ENCODE measurements at regions not wholly inside any gene's neighbourhood (a gene's known extent, or its start where the extent isn't known, plus 50 kb on each side); places are given as distances from the start of the nearest gene placed in this dataset.

DNA sequence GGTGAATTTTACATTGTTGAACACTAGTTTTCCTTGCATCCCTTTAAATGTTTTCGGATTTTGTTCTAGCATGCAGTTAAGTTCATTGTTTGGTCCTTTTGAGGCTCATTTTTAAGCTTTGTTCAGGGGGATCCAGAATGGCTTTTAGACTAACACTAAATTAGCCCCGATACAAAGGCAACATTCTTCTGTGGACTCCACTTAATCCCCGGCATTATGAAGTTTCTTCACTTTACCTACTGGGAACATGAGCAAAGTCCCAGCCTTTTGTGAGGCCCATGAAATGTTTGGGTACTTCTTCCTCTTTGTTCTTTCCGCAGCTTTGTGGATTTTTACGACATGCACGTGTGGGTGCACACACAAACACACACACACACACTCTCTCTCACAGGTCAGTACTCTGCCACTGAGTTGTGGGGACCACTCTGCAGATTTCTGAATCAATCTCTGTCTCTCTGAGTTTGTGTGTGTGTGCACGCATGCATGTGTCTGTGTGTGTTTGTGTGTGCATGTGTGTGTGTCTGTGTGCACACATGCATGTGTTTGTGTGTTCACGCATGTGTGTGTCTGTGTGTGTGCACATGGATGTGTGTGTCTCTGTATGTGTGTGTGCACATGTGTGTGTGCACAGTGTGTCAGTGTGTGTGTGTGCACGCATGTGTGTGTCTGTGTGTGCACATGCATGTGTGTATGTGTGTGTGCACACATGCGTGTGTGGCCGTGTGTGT lies 240.4 kb upstream of the TNRC6C start:
- no peak for DNase-seq
- in situ Hi-C loops (cut with MboI; ENCODE audit: low pct_unique_long_range_greater_than_20kb, low sequenced_read_pairs), result no loop called here

DNA sequence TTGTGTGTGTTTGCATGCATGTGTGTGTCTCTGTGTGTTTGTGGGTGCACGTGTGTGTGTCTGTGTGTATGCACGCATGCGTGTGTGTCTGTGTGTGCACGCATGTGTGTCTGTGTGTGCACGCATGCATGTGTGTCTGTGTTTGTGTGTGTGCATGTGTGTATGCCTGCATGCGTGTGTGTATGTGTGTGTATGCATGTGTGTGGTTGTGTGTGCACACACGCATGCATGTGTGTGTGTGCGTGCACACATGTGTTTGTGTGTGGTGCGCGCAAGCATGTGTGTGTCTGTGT lies 239.9 kb upstream of the TNRC6C start:
- no peak for DNase-seq
- in situ Hi-C loops (cut with MboI; ENCODE audit: low pct_unique_long_range_greater_than_20kb, low sequenced_read_pairs), result no loop called here

DNA sequence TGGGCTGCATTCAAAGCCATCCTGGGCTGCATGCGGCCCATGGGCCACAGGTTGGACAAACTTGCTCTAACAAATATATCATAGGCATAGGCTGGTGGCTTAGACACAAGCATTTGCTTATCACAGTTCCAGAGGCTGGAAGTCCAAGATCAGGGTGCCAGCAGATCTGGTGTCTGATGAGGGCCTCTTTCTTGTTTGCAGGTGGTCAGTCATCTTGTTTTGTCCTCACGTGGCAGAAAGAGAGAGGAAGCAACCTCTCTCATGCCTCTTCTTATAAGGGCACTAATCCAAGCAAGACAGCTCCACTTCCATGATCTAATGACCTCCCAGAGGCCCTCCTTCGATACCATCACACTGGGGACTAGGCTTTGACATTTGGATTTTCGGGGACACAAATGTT lies 238.7 kb upstream of the TNRC6C start:
- in situ Hi-C loops (cut with MboI; ENCODE audit: low pct_unique_long_range_greater_than_20kb, low sequenced_read_pairs), result no loop called here
- DNase-seq, result no peak

DNA sequence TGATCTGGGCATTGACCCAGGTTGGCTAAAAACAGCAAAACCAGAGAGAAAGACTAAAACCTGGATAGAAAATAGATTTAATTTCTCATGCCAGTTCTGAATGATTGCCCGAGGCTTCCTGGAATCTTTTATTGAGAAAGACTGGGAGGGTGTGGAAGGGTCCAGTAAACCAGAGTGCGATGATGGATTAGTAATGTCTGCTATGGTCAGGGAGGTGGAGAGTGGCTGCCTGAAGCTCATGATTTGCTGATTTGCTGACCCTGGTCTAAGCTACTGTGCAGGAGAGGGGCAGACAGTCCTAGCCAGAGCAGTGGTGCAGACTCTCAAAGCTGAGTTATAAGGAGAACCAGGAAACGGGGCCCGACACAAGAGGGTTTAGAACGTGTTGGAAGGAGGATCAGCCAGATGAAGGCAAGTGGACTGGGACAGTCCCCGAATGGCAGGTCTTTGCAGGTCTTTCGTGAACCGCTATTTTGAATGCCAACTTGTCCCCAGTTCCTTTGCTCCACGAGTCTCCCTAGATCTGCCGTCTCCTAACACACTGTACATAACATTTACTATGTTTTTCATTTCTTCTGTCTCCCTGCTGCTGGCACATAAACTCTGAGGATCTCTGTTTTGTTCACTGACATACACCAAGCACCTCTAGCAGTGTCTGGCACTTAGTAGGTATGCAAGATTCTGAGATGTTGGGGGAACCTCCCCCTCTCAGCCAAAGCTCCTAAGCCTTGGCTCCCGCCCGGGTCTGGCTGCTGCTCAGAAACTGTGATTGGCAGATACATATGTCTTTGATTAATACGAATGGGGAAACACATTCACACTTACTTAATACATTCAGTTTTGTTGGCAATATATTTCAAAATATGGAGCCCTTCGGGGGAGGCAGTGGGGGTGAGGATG lies 237.3 kb upstream of the TNRC6C start:
- in situ Hi-C loops (cut with MboI; ENCODE audit: low pct_unique_long_range_greater_than_20kb, low sequenced_read_pairs), result no loop called here
- no peak for DNase-seq

DNA sequence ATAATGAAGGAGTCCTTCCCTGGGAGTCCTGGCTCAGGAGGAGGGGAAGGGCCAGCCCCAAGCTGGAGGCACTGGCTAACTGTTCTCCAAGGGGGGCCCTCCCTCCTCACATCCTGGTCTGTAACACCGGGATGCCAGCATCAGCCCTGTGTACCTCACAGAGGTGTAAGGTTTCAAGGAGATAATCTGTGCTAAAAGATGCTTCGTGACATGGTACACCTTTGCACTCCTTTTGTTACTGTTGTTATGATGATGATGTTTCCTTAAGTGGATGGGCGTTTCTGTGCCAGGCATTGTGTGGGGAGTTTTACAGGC lies 236.7 kb upstream of the TNRC6C start:
- in situ Hi-C loops (cut with MboI; ENCODE audit: low pct_unique_long_range_greater_than_20kb, low sequenced_read_pairs), result no loop called here
- no peak for DNase-seq

DNA sequence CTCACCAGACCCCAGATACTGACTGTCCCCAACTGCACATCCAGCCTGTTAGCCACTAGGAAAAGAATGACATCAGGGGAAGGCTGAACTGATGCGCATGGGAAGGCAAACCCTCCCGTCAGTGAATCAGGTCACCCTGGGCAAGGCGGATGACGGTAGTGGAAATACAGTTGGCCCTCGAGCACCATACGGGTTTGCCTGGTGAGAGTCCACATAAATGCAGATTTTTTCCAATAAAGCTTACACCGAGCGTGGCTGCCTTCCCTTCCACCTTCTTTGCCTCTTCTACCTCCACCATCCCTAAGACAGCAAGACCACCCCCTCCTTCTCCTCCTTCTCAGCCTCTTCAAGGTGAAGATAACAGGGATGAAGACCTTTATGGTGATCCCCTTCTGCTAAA lies 236.1 kb upstream of the TNRC6C start:
- in situ Hi-C loops (cut with MboI; ENCODE audit: low pct_unique_long_range_greater_than_20kb, low sequenced_read_pairs), result no loop called here
- DNase-seq, result no peak

DNA sequence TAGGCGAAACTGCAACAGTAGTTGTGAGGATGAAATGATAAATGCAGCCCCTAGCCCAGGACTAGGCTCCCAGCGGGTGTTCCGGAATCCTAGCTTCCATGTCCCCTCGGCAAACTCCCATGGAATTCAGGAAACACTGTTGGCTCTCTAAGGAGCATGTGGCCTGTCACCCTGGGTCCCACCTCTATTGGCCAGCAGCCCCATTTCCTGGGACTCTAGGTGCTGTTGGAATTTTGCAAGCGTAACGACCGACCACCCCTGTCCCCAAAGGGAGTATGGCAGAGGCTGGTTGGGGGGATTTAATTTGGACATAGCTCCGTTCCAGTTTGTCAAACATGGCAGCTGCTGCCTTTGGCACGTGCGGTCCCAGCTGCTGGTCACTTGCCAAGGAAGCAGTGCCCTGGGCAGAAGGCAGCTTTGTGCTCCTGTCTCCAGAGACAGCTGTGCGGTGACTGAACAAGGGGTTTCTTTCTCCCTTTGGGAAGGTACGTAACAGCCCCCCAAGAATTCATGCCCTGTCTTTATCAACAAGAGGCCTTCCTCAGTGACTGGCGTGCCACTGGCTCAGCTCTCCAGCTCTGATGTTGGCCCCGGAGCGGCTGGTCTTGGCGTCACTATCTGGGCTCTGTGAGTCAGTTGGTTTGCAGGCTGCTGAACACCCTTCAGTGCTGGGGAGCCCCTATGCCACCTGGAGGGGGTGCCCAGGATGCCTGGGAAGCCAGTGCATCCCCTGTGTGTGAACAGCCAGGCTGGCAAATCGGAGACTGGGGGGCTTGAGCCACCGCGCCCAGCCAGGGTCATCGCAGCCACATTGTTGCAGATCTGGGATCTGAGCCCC lies 235.2 kb upstream of the TNRC6C start:
- DNase-seq, result no peak
- in situ Hi-C loops (cut with MboI; ENCODE audit: low pct_unique_long_range_greater_than_20kb, low sequenced_read_pairs), result no loop called here

DNA sequence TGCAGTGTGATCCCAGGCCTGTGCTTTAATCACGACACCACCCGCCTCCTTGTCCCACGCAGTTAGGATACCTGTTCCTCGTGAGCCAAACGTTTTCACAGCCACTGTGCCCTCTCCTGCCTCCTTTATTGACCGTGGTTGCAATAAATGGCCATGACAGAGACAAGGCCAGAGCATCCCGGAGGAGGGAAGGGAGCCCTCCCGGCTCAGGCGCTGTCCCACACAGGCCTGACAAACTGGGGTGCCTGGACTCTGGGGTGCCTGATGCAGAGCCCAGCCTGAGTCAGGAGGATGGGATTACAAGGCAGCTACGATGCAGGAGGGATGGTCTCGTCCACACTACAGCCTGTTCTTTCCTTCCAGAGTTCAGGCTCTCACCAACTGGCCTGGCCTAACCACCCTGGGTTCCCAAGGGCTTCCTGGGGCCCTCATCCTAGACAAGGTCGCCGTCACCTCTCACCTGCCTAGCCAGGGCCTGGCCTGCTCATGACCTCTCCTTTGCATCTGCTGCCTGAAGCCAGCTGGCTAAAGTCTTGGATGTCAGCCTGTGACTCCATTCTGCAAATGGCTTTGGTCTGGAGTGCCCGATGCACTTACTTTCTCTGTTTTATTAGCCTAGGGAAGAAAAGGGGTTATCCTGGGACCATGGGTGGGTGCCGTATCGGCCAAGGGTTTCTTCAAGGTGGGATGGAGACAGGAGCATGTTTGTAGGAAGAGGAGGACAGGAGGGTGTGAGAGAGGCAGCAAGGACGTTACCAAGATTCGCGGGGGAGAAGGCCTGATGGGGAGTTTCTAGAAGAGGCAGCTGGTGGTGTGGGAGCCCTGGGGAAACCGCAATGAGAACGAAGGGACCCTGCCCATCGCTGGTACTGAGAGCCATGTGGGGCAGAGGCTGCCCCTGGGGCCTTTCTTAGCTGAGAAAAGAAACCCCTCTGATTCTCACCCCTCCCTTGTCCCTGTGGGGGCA lies 234.3 kb upstream of the TNRC6C start:
- no peak for DNase-seq
- in situ Hi-C loops (cut with MboI; ENCODE audit: low pct_unique_long_range_greater_than_20kb, low sequenced_read_pairs), result no loop called here

DNA sequence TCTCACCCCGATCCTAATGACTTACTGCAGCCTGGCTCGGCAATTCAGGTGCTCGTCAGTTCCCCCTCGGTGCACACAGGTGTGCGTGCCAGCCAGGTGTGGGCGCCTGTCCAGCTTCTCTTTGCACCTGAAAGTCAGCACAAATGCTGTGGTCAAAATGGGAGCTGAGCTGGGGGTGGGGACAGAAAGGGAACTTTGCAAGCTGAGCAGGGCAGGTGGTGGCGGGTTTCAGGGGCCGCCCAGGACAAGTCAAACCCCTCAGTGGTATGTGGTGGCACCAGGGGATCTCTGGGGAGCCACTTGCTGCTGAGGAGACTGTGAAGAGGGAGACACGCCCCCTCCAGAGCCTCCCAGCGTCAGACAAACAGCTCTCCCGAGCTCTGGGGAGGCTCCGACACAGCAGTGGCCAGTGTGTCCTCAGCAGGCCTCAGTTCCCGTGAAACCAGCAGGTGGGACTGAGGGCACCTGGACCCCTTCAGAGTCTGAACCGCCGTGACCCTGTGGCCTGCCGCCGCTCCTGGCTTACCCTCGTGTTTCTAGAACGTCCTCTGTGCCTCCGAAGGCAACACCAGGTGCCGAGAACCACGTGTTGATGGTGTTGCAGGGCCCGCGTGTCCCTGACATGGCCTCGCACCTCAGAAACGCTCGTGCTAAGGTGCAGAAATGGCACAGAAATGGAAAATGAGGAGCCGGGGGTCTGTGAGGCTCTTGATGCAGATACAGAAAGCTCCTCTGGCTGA lies 233.5 kb upstream of the TNRC6C start:
- in situ Hi-C loops (cut with MboI; ENCODE audit: low pct_unique_long_range_greater_than_20kb, low sequenced_read_pairs), result no loop called here
- DNase-seq, result no peak

DNA sequence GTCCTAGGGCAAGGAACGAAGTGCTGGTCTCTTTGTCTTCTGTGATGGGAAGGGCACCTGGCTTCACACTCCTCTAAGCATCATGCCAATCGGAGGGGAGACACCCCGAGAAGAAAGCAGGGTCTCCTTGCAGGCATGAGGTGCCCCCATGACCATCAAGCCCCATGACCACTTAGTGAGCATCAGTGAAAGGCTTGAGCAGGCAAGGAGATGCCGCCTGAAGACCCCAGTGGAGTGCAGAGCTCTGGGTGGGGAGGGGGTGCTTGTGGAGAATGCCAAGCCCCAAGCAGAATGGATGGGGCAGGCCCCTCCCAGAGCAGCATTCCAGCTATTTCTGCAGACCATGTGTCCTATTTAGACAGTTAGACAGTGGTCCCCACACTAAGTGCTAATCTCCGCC lies 232.7 kb upstream of the TNRC6C start:
- in situ Hi-C loops (cut with MboI; ENCODE audit: low pct_unique_long_range_greater_than_20kb, low sequenced_read_pairs), result no loop called here
- DNase-seq, result no peak

DNA sequence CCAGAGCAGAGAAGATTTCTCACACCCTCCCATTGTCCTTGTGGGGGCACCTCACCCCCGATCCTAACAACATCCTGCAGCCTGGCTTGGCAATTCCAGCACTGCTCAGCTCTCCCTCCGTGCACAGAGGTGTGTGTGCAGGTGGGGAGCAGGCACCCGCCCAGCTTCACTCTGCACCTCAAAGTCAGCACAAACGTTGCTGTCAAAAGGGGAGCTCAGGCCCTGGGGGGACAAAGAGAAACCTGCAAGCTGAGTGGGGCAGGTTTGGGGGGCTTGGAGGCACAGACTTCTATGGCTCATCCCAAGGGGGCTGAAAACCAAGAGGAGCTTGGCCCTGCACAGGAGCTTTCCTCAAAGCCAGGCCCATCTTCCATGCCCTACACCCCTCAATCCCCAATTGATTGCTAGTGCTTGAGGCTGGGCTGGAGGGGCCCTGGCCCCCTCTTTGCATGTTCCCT lies 231.9 kb upstream of the TNRC6C start:
- in situ Hi-C loops (cut with MboI; ENCODE audit: low pct_unique_long_range_greater_than_20kb, low sequenced_read_pairs), result no loop called here
- no peak for DNase-seq

DNA sequence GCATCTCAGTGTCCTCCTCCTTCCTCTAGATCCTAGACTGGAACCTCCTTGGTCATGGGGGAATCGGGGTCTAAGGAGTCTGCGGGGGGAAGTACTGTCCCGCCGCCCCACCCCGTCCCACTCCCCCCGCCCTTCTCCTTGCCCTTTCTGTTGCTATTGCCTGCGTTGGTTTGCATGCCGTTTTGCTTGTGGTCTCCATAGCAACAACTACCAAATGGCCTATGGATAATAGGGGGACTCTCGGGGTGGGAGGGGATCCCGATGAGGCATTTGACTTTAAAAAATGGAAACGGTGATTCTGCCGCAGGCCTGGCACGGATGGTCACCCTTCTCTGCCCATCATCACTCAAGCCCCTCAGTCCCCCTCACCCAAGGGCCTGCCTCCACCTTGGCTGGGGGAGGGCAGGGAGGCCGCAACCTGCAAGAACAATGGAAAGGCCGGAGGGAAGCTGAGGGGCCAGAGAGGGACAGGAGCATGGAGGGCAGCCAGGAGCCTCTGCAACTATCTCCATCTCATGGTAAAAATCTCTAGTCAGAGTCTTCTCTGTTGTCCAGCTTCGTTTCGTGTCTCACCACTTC lies 231.4 kb upstream of the TNRC6C start:
- in situ Hi-C loops (cut with MboI; ENCODE audit: low pct_unique_long_range_greater_than_20kb, low sequenced_read_pairs), result no loop called here
- DNase-seq, result no peak

DNA sequence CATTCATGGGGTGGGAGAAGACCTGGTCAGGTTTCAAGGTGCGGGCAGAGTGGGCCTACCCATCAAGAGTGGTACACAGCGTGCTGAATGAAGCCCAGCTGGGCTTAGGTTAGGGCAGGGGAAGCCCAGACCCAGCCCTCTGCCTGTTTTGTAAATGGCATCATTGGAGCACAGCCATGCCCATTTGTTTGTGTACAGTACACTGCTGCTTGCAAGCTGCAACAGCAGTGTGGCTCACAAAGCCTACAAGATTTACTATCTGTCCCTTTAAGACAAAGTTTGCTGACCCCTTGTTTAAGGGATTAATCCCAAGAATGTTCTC lies 230.1 kb upstream of the TNRC6C start:
- no peak for DNase-seq
- in situ Hi-C loops (cut with MboI; ENCODE audit: low pct_unique_long_range_greater_than_20kb, low sequenced_read_pairs), result no loop called here

DNA sequence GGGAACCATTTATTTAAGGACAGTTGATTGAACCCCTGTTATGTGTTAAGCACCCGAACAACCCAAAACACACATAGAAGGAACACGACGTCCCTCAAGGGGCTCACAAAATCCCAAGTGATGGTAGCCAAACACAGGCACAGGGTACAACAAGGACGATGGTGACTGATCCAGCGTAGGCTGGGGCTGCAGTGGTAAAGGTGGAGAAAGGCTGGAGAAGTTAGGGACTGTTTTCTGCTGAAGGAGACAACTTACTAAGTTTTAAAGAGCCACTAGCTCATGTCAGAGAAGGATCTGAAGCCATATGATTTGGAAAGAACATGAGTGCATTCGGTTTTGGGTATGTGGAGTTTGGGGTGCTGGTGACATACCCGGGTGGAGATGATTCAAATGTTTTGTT lies 229.6 kb upstream of the TNRC6C start:
- in situ Hi-C loops (cut with MboI; ENCODE audit: low pct_unique_long_range_greater_than_20kb, low sequenced_read_pairs), result no loop called here
- no peak for DNase-seq

DNA sequence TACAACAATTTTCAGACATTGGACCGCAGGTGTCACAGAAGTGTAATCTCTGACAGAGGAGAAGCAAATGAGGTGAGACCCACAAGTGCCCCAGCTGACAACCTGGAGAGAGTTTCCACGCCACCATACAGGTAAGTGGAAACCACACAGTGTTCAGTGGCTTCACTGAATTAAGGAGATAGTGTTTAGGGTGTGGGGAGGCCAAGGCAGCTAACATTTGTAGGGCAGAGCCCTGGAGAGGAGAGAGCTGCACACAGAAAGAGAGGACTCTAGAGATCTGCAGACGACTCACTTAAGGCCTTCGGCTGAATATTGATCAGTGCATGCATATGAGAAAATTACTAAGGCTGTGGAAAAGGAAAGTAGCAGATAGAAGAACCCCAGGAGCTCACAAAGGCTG lies 228.9 kb upstream of the TNRC6C start:
- no peak for DNase-seq
- in situ Hi-C loops (cut with MboI; ENCODE audit: low pct_unique_long_range_greater_than_20kb, low sequenced_read_pairs), result no loop called here

DNA sequence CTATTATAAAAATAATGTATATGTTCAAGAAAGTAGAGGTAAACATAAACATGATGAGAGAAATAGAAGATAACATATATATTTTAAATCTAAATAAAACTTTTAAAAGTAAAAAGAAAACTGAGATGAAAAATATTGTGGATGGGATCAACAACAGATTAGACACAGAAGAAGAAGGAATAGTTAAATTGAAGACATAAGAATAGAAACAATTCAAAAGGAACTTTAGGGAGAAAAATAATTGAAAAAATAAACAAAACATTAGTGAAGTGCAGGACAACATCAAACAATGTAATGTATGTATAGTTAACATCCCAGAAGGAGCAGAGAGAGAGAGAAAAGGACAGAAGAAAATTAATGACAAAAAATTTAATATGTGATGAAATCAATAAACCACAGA lies 228.1 kb upstream of the TNRC6C start:
- DNase-seq, result no peak
- in situ Hi-C loops (cut with MboI; ENCODE audit: low pct_unique_long_range_greater_than_20kb, low sequenced_read_pairs), result no loop called here

DNA sequence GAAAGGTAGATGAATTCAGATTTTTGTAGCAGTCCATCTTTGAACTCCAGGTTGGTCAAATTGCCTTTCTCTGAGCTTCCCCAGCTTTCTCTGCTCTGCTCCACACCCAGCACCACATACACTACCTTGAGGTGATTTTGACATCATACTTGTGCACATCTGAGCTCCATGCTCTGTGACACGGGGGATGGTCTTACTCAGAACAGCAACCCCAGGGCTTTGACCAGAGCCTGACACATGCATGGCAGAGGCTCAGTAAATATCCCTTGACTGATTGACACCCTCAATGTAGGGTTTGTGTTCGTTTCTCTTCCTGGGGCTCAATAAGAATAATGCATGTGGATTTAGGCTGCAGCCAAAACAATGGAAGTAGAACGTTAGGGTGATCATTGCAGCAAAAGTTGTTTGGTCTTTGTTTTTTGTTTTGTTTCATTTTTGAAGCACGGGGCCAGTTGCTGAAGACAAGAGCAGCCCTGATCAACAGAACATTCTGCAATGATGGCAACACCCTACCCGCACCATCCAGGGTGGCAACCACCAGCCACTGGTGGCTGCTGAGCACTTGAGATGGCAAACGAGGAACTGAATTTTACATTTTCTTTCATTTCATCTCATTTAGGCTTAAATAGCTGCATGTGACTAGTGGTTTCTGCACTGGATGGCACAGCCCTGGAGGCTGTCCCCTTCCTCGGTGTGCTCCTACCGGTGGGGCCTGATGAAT lies 224.8 kb upstream of the TNRC6C start:
- DNase-seq, result no peak
- in situ Hi-C loops (cut with MboI; ENCODE audit: low pct_unique_long_range_greater_than_20kb, low sequenced_read_pairs), result no loop called here
